Pancreas (tissue), 10 donors: ENCODE measurements at regions not wholly inside any gene's neighbourhood (a gene's known extent, or its start where the extent isn't known, plus 50 kb on each side); places are given as distances from the start of the nearest gene placed in this dataset.
A peak's percentile ranks its signal among the peaks of the same experiment; 100 is the strongest.

Source experiments
- ATAC-seq, 4 donors: fragments of 200-7000 bp; cut with Tn5 transposase; one replicate each; pipeline versions ENCODE4 v1.8.0 to v1.9.1; 2020; ENCODE audit warnings: mild to moderate bottlenecking in 4 of 4, moderate library complexity in 4 of 4
- DNase-seq, 6 donors: peaks; one replicate each; pipeline ENCODE4 v3.0.0-alpha.2; 2020
- FAIRE-seq: peaks from 2 replicates; lab custom pipeline; 2012; peaks lifted over from hg19 to GRCh38; lab: Jason Lieb, UNC
- H3K27ac ChIP-seq, 4 donors: fragments of 200-600 bp; sonication (generic); 1 replicate in 3 of 4; 2 replicates in 1 of 4; pipeline versions ENCODE4 v1.5.0 to v1.8.0; 2020
- H3K27me3 ChIP-seq, 4 donors: fragments of 200-600 bp; one replicate each; pipeline ENCODE4 v1.8.0; 2021
- H3K36me3 ChIP-seq, 3 donors: fragments of 200-600 bp; sonication (generic) in 1 of 3; one replicate each; pipeline versions ENCODE4 v1.5.0 to v1.8.0; 2020 to 2021
- H3K4me1 ChIP-seq, 3 donors: fragments of 200-600 bp; one replicate each; pipeline ENCODE4 v1.8.0; 2021
- H3K4me3 ChIP-seq, 4 donors: fragments of 200-600 bp; sonication (generic) in 2 of 4; one replicate each; pipeline versions ENCODE4 v1.5.0 to v1.8.0; 2020 to 2021
- H3K9me3 ChIP-seq, 4 donors: fragments of 200-600 bp; one replicate each; pipeline ENCODE4 v1.8.0; 2021
- WGBS, 2 donors: extraction: QIAGEN DNeasy Blood & Tissue Kit; methylation state at CpG; one replicate each; pipeline ENCODE4 v1.1.7; 2013; 5-methylcytosine and 5-hydroxymethylcytosine counted together
- intact Hi-C, 3 donors: fragments of 100-400 bp; cut with DNase I; formaldehyde crosslinking; loops; one replicate each; pipeline versions ENCODE4 v1.11.1 to v1.14.2; 2022
- TF ChIP-seq, protein P1 (sequence below), 4 donors: fragments of 200-600 bp; sonication (generic) in 3 of 4; IDR thresholded peaks; one replicate each; pipeline versions ENCODE4 v1.5.0 to v1.8.0; 2021; ENCODE audit warnings: antibody characterized with exemption in 4 of 4
- donor health status: healthy with polysubstance abuse.
- donor health status: DM: no; HTN: no; CAD: no; lungs with moderate emphysema.
- donor health status: DM: no; HTN: no; CAD: no.
- donor health status: control.
- donor health status: control.
- donor health status: Bipolar disorder and iron deficiency.
- donor health status: DM: yes; HTN: yes; CAD: no.
- donor health status: DM: no; HTN: no; CAD: no.
- donor health status: DM: no; HTN: no; CAD: no.
- donor health status: DM: yes; HTN: yes; CAD: no.

DNA sequence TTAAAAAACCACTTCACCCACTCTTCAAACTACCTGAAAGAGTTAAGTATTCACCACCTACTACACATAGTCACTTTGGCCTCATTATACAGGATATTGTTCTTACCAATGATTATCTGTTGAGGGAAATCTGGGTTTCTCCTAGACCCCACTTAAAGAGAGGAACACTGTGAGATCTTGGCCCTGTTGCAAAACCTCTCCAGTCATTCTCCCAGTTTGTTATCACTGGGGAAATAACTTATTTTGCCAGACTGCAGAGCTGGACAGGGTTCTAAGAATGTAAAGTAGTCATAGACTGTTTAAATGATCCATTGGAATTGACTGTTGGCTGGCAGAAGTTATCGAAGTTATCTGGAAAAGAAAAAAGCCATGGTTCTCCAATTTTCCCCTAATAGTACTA lies 143.8 kb downstream of the HGF start:
- 29 to 35% methylated on average over 1 of the region's 1 CpG for WGBS, 2 donors
- H3K9me3 ChIP-seq: peaks cover 0 to 3% (median 0%) of the 10 kb centered on the region in 4 donors
- H3K36me3 ChIP-seq: no peaks in the 10 kb centered on the region
- intact Hi-C loops: no loop called here
- H3K27ac ChIP-seq: no peak overlapping the region
- FAIRE-seq (no peak), DNase-seq (no peak), ATAC-seq (no peak)
- H3K4me3 ChIP-seq: no peak overlapping the region
- TF ChIP-seq, protein P1, sequence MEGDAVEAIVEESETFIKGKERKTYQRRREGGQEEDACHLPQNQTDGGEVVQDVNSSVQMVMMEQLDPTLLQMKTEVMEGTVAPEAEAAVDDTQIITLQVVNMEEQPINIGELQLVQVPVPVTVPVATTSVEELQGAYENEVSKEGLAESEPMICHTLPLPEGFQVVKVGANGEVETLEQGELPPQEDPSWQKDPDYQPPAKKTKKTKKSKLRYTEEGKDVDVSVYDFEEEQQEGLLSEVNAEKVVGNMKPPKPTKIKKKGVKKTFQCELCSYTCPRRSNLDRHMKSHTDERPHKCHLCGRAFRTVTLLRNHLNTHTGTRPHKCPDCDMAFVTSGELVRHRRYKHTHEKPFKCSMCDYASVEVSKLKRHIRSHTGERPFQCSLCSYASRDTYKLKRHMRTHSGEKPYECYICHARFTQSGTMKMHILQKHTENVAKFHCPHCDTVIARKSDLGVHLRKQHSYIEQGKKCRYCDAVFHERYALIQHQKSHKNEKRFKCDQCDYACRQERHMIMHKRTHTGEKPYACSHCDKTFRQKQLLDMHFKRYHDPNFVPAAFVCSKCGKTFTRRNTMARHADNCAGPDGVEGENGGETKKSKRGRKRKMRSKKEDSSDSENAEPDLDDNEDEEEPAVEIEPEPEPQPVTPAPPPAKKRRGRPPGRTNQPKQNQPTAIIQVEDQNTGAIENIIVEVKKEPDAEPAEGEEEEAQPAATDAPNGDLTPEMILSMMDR (IDR thresholded peaks at IDR 0.05): no peak
- no peaks in the 10 kb centered on the region for H3K27me3 ChIP-seq
- no peaks in the 10 kb centered on the region for H3K4me1 ChIP-seq

DNA sequence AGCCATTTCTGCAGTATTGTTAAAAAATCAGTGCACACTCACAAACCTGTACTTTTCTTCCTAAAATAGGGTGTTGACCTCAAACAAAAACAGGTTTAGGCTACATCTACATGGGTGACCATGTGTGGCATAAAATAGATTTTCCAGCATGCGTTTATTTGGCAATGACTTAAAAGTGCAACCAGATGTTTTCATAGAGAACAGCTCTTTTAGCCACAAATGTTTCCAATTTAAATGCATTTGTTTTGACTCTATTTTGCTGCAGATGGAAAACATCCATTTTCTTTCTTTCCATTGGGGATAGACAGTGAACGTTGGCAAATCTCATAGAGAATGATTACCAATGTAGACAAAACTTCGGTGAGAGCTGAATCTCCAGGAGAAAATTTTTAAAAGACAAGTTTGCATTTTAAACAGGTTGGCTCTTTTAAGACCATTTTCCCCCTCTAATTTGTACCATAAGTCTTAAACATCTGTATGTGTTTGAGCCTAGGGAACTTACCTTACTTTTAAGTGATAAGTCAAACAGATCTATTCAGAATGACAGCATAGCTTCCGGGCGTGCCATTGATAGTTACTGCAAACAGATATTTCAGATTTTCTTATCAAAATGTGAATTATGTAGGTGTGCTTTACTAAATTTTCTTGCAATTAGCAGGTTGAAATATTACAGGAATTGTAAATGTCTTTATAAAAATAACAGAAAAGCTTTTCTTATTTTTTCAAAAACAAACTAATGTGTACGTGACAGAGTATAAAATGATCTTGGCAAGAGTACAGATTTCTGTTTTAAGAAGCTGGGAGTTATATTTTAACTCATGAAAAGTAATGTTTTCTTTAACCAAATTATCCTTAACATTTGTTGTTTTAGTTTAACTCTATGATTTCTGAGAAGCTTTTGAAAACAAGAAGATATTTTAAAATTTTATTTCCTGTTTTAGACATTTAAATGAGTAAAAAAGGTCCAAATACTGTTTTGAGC lies 144.9 kb downstream of the HGF start:
- Histone ChIP-seq H3K9me3 (peaks cover 0 to 3% (median 0%) of the 10 kb centered on the region in 4 donors), H3K27me3 (no peaks in the 10 kb centered on the region), H3K36me3 (no peaks in the 10 kb centered on the region), H3K27ac (no peak overlapping the region), H3K4me1 (no peaks in the 10 kb centered on the region), H3K4me3 (no peak overlapping the region)
- no peak for DNase-seq
- no peak for ATAC-seq
- intact Hi-C loops: no loop called here
- FAIRE-seq: peak; percentile 13
- TF ChIP-seq, protein P1 (IDR thresholded peaks at IDR 0.05): no peak
- WGBS, 2 donors: 27 to 30% methylated on average over 6 of the region's 6 CpGs

DNA sequence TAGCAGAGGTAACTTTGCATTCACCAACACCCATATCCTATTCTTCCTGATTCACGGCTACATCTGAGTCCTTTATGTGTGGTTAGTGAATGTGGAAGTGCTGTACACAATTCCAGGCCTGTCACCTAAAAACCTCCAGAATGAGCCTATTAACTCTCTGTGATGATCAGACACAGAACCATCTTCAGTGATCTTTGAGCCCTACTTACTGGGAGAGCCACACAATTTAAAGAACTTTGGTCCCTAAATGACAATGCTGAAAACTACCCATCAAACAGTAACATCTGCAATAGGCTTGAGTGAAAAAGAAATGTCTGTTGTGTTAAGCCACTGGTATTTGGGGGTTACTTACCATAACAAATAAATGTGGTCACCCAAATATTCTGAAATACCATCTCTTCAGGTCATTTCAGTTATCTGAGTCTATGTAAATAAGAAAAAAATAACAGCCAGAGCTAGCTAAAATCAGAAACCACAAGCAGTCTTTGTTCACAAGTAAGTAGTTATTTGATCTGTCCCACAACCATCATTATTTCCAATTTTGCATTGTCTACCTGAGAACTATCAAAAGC lies 145.7 kb downstream of the HGF start:
- no peaks in the 10 kb centered on the region for H3K36me3 ChIP-seq
- H3K4me3 ChIP-seq: no peak overlapping the region
- TF ChIP-seq, protein P1 (IDR thresholded peaks at IDR 0.05): no peak
- FAIRE-seq: no peak
- ATAC-seq: no peak
- 81 to 89% methylated on average over 1 of the region's 1 CpG for WGBS, 2 donors
- DNase-seq: no peak
- intact Hi-C loops: no loop called here
- no peaks in the 10 kb centered on the region for H3K4me1 ChIP-seq
- H3K27ac ChIP-seq: no peak overlapping the region
- no peaks in the 10 kb centered on the region for H3K27me3 ChIP-seq
- H3K9me3 ChIP-seq: peaks cover 0 to 3% (median 0%) of the 10 kb centered on the region in 4 donors

DNA sequence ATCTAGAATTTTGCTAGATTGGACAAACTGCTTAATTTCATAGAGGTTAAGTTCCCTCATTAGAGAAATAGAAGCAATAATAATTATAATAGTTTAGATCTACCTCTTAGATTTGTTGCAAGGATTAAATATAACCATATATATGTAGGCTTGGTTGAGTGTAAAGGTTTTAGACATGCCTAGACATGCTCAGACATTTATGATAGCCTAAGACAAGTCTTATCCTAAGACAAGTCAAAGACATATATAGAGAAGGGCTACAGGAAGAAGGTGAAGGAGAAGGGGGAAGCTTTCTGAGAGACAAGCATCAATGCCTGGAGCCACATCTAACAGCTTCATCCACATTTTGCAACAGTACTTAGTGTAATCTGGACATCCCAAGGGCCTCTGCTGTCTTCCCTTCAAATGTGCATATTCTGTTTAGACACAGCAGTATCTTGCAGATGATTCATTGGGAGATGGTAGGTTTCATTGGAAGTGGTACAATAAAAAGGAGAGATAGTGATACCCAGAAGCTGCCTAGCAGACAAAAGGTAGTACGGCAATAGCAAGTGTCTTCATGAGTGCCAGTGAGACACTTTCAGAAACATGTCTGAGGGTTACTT lies 146.5 kb downstream of the HGF start:
- FAIRE-seq (no peak), DNase-seq (no peak), ATAC-seq (no peak)
- intact Hi-C loops: no loop called here
- 85 to 98% methylated on average over 1 of the region's 1 CpG for WGBS, 2 donors
- no peak overlapping the region for H3K27ac ChIP-seq
- H3K9me3 ChIP-seq: peaks cover 0 to 3% (median 0%) of the 10 kb centered on the region in 4 donors
- TF ChIP-seq, protein P1 (IDR thresholded peaks at IDR 0.05): no peak
- H3K36me3 ChIP-seq: no peaks in the 10 kb centered on the region
- H3K4me1 ChIP-seq: no peaks in the 10 kb centered on the region
- H3K27me3 ChIP-seq: no peaks in the 10 kb centered on the region
- no peak overlapping the region for H3K4me3 ChIP-seq
